ENCODE measurements at regions not wholly inside any gene's neighbourhood (a gene's known extent, or its start where the extent isn't known, plus 50 kb on each side); places are given as distances from the start of the nearest gene placed in this dataset.

DNA sequence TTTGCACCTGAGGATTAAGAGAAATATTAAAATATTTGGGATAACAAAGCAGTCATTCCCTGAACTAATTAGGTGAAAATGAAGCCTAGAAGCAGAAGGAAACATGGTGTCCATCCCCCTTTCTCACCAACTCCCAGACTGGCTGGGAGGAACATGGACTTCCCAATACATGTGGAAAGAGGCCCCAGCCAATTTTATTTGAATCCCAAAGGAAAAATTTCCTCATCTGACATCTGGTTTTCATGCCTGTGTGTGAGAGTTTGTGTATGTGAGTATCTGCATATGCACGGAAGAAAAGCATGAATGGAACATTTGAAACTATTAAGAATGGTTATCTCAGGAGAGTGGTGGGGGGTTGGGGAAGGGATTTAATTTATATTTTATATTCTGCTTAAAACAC, 84.3 kb downstream of the COPS8 start:
- no peak for DNase-seq (ENCODE audit: low read depth, low spot score)

DNA sequence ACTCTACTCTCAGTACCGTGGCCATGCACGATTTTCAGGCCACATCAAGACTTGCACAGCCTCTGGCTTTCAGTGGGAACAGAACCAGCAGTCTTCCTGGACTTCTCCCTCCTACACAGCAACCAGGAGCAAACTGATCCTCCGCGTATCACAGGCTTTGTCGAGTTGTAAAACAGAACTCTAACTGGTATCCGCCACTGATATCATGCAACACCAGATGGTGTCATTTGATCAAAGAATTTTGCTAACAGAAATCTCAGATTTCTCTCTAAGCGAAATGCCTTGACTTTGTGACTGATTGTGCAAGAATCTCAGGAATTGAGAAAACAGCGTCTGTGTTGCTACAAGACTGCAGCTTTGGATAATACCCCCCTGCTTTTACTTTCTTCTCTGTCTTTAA, 85.7 kb downstream of the COPS8 start:
- DNase-seq (ENCODE audit: low read depth, low spot score): no peak

DNA sequence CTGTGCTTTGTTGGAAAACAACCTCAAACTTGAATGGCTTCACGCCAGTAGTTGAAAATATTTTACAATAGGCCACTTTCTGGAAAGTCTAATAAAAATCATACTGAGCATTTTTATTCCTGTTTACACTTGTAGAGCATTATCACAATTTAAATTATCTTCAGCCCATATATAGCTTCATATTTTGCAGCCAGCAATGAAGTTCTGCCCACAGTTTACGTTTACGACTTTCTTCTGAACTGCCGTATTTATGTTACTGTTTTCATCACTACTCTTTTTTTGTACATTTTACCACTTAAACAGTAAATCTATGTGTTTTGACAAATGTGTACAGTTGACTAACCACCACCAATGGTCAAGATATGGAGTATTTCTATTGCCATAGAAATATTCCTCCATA, 86.2 kb downstream of the COPS8 start:
- DNase-seq (ENCODE audit: low read depth, low spot score): no peak

DNA sequence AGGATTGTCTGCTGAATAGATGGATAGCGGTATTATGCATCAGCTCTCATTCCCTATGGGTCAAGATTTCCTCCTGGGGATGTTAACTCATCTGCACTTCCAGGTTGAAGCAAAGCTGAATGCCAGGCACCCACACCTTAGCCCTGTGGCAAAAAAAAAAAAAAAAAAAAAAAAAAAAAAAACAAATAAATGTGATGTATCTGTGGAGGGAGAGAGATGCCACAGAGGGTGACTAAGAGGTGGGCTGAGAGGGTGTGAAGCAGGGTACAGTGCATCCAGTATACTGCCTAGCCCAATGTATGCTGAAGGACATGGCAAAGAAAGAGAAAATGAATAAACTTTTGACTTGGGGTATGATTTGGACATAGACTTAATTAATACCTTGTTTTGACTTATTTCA, 91.4 kb downstream of the COPS8 start:
- no peak for DNase-seq (ENCODE audit: low read depth, low spot score)

DNA sequence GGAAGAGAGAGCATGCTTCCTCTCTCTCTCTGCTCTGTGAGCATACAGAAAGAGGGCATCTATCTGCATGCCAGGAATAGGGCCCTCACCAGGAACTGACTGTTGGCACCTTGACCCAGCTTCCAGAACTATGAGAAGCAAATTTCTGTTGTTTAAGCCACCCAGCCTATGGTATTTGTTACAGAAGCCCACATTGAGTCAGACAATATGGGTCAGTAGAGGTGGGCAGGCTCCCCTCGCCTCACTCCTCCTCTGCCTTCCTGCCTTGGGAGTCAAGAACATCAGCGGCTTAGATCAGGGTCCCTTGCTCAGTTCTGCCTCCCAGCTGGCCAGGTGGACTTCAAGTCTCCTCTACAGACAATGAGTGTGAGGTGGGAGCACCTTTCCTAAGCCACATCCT, 92.3 kb downstream of the COPS8 start:
- no peak for DNase-seq (ENCODE audit: low read depth, low spot score)

DNA sequence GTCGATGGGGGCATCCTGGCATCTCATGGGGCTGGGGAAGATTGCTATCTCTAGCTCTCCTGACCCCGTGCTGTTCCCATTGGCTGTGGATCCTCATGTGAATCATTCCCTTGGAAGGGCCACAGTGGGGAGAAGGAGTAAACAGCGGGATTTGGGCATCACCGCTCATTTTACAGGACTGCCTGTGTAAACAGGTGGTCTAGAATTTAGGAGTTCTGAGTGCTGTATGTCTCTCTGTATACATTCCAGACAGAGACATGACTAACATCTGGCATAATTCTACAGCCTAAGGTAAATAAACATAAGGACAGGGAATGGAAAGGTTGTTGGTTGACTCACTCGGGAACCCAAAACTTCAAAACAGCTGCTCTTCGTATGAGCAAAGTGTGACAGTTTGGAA, 92.7 kb downstream of the COPS8 start:
- DNase-seq (ENCODE audit: low read depth, low spot score): no peak

DNA sequence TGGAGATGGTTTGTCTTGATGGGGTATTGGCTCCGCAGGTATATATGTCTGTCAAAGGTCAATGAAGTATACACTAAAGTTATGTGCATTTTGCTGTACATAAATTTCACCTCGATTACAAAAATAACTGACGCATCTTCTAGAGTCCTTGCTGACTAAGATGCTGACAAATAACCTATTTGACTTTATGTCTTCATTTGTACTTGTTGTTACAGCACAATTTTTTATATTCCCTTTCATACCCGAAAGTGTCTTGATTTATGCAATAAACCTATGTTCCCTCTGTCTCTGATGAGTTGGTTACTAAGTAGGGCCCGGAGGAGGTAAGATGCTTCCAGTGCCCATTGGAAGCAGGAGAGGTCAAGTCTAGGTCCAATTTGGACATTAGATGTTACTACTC, 93.5 kb downstream of the COPS8 start:
- DNase-seq (ENCODE audit: low read depth, low spot score): no peak

DNA sequence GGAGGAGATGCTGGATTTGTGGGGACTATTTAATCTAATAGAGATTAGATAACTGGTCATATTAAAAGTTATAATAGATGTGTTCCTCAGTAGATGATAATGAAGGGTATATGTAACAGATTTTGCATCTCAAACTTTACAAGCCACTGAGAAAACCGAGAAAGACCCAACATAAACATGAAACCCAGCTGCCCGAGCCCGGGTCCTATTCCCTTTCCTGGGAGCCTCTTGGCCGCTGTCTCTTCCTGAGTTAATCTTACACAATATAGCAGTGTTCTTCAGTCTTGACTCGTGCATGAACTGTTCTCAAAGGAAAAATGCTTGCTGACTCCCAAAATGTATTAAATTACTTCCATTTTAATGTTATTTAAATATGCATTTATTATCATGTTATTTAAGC, 94.5 kb downstream of the COPS8 start:
- DNase-seq (ENCODE audit: low read depth, low spot score): no peak

DNA sequence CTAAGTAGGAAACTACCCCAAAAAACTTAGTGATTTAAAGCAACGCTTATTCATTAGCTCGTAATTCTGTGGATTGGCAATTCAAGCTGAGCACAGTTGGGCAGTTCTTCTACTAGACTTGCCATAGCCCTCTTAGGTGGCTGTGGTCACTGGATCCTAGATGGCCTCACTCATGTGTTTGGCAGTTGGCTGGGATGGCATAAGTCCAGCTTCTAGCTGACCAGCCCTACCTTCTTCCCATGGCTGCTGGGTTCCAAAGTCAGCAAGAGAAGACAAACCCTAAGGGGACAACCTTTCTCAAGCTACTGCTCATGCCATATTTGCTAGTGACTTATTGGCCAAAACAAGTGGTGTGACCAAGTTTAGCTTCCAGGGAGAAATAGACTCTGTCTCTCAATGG, 95.3 kb downstream of the COPS8 start:
- no peak for DNase-seq (ENCODE audit: low read depth, low spot score)

DNA sequence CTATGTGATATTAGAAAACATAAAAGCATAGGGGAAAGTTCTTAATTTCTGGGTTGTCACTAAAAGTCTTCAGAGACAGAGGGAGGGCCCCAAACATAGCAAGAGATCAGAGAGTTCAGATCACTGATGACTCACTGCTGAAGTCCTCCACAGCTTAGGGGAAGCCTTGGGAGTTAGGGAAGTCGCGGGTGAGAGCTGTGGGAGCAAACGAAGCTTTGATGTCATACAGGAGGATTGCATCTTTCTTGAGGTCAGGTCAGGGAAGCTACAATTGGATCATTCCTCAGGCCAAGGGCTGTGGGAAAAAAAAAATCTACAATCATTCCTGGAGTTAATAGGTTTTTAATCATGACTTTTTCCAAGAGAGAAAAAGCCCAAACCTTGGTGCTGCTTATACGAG, 96.2 kb downstream of the COPS8 start:
- no peak for DNase-seq (ENCODE audit: low read depth, low spot score)

DNA sequence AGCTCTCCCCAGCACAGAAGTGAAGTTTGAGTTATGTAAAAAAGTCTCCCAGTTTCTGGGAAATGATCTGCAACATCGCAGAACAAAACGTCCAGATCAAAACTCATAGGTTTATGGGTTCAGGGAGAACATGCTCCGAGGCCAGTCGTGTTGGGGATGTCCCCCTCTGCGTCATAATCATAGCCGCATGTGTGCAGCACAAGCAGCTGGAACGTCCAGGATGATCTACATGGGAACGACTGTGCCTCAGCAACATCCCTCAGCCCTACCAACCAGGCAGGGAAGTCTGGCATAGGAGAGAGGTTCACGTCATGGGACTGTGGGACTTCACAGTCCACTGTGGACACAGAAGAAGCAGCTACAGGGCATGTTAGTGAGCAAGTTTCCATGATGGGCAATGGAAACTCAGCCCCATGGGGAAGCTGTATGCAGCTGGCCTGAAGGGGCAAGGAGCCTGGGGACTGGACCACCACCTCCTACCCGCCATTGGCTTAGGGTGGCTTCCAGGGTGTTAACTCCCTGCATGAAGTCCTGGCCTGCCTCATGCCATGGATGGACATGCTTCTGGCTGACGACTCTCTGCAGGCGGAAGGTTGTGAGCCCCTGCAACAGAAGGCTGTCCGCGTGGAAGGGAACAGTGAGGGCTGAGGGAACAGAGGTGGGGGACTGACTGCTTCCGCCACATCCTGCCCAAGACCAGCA, 96.9 kb downstream of the COPS8 start:
- DNase-seq (ENCODE audit: low read depth, low spot score): no peak

DNA sequence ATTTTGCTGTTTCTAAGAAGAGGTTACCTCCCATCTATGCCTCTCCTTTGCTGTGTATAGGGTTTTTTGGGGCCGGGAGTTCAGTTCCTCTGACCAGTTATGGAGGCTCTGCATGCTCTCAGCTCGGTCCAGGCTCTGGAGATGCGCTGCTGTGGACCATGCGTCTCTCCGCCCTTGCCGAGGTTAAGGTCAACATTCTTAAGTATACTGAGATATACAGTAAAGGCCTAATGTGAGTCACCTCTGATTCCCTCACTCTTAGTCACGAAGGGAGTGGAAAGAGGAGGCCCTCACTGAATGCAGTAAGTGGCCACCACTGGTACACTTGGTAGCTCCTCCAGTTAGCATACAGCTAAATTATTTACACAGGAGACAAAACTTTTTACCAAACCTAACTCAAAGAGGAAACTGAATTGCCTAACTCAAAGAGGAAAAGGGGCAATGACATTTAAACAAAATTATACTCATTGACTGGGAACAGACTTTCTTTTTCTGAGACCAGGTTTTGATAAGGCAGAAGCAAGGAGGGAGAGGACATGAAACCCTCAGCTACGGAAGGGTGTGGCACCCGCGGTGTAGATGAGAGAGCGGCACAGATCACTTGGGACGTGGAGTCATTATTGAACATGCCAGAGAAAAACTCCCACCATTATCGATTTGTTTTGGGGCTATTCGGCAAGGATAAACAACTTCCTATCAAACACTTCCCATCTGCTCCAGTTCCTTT, 98.7 kb downstream of the COPS8 start:
- DNase-seq (ENCODE audit: low read depth, low spot score): no peak

DNA sequence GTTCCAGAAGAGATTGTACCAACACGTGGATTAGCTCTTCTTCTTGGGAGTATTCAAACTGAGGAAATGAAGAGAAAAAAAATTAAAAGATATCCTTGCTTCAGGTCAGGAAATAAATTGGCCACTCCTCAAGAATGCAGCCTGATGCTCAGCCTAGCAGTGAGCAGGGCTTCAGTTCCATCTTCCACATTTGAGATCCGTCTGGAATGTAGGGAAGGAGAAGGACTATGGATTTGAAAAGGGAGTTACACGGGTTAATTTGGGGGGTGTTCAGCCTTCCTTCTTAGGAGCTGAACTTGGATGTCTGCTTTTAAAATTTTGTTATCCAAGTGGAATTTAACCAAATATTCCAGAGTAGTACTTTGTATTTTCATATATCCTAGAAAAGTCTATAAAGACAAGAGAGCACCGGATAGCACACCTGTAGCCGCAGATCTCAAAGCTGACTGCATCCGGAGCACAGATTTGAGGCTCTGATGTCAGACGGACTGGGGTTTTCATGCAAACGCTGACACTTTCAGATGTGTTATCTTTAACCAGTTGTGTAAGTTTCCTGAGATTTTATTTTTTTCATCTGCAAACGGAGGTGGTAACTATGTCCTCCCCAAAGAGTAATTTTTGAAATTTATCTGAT, 99.3 kb downstream of the COPS8 start:
- DNase-seq (ENCODE audit: low read depth, low spot score): no peak

DNA sequence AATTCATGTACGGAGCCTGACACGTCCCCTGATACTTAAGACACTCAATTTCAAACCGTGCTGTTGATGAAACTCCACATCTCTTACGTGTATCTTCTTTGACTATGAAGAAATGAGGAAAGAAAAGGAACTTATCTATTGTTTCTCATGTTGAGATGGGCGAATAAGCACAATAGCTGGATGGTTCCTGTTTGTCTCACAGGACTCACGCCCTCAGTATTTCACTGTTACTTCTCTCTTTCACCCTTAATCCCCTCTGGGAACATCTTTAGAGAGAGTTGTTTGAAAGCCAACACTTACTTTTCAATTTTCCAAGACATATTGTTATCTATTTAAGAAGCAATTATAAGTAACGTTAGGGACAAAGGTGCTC, 99.8 kb downstream of the COPS8 start:
- no peak for DNase-seq (ENCODE audit: low read depth, low spot score)

DNA sequence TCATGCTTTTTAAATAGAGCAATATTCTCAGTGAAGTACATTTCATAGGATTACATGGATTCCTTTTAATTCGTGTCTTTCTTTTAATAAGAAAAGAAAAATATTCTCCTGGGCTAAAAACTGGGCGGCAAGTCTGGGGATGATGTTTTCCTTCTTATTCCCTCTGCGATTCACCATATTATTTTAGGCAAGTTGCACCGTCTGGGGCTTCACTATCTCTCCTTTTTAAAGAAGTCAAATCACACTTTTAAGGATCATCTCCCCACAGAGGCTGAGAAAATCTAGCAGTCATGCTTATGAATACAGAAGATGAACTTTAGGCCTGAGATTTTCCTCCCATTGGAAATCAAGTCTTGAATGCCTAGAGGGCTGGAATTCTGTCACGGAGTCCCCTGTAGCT, 104.1 kb downstream of the COPS8 start:
- no peak for DNase-seq (ENCODE audit: low read depth, low spot score)

DNA sequence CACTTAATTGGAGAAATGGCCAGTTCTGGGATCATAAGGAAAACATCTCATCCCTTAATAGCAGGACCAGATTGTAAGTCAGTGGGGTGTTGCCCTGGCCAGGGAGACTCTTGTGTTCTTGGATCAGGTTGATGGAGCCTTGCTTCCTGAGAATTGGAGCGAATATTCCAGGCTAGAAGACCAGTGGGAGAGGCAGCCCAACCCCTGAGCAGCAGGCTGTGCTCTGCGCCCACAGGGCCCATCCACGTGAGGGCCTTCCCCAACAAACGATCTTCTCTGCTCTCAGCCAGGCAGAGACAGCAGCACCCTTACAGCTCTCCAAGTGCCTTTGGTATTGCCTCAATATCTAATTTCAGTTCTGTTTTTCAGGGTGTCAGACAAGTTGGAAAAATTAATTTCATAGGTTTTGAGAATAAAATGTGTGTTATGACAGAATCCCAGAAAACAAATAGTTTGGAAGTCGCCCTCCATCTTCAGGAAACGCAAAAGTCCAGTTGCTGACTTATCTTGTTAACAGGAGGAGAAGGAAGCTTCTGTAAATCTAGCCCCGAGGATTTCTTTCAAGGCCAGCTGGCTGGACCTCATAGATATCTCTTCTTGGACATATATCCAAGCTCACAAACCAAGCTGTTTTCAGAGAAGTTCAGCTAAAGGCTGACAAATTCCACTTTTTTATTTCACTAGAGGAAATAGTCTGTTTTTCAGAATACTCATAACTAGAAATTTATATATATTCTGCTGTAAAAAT, 105.5 kb downstream of the COPS8 start:
- DNase-seq (ENCODE audit: low read depth, low spot score): no peak

DNA sequence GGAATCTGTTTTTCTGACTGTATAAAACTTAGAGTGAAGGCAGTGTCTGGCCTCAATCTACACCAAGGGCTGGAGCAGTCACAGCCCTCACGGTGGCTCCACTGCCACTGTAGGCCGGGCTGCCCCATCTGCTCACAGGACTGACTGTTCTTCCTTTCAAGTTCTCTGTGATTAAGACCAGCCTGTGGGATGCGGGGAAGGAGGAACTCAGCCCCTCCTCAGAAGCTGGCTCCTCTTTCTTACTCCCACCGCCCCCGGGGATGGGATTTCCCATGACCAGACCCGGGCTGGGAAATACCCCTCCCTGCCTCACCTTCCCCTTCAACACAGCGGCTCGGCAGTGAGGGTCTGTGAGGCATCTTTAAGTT, 106.0 kb downstream of the COPS8 start:
- DNase-seq (ENCODE audit: low read depth, low spot score): no peak

DNA sequence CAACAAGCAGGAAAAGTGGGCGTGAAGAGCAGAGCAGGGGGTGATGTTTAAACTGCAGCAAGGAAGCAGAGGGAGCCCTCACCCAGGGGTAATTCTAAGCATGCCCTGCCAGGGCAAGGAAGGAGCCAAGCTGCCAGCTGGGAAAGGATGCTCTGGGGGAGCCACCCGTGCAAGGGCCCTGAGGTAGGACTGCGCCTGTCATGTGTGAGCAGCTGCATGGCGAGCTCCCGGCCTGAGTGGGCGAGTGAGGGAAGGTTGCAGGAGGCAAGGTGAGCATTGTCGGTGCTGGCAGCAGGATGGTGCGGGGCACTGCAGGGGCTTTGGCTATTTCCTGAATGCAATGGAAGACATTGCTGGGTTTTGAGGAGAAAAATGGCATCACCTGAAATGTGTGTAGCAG, 107.2 kb downstream of the COPS8 start:
- no peak for DNase-seq (ENCODE audit: low read depth, low spot score)

DNA sequence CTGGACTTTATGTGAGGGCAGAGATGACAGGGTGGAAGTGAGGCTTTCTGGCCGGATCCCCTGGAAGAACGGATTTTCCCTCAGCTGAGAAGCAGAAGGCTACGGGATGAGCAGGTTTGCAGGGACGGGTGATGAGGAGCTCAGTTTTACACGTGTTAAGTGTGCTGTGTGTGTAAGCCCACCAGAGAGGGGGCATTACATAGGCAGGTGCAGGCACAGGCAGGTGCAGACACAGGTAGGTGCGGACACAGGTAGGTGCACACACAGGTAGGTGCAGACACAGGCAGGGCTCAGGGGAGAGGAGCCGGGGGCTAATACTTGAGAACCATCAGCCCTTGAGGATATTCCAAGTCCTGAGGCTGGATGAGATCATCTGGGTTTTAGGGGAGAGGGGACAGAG, 107.7 kb downstream of the COPS8 start:
- DNase-seq (ENCODE audit: low read depth, low spot score): no peak

DNA sequence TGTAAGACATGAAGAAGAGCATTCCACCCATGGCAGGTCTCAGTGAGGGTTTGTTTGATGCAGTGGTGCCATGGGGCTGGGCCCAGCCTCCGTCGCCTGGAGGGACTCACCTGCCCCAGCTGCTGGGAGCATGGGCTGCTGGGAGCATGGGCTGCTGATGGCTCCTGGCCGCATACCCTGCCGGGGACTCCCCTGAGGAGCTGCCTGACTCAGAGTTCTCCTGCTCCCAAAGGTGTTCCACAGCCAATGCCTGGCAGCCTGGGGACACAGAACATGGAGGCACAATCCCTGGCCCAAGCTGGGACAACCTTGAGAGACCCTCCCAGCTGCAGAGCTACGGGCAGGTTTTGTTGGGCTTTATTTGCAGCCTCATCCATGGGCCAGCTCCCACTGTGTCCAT, 108.4 kb downstream of the COPS8 start:
- DNase-seq (ENCODE audit: low read depth, low spot score): no peak

DNA sequence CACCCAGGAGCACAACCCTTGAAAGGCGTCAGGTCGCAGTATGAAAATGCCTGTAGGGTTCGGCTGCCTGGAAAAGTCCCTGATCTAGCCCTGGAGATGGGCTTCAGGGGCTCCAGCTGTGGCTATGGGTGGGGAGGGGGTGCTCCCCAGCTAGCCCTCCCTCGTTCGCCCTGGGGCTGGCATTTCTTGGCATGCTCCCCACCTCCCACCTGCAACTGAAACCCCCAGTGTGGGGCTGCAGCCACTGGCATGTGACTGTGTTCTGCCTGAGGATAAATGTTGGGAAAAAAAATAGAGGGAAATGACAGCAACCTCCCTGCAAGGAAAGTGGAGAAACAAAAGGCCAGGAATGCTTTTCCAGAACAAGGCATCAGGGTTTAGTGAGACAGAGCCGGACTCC, 109.2 kb downstream of the COPS8 start:
- DNase-seq (ENCODE audit: low read depth, low spot score): no peak

DNA sequence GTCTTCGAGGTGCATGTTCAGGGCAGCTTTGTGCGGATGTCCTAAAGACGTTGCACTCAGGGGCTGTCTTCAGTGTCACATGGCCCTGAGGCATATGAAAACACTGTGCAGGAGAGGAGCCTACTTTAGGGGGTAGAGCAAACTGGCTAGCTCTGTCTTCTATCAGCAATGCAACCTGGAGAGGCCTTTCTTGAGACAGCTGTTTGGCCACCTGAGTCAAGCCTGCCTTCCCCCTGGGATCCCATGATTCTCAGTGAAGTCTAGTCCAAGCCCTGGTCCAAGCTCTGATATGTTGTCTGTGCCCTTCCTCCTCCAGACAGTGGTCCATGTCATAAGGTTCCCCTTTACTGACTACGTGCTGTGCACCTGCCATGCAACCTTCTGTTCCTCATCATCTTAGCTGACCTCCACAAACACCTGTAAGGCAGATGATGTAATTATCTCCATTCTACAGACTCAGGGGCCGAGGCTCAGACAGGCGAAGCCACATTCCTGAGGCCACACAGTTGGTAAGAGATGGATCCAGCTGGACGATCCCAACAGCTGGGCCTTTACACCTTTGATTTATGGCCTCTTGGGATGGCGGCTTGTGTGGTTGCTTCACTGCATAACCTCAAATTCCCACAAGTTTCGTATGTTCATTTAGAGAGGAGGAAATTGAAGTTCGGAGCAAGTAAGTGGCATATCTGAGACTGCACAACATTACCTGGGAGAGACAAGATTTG, 109.9 kb downstream of the COPS8 start:
- no peak for DNase-seq (ENCODE audit: low read depth, low spot score)
